ENCODE measurements at regions not wholly inside any gene's neighbourhood (a gene's known extent, or its start where the extent isn't known, plus 50 kb on each side); places are given as distances from the start of the nearest gene placed in this dataset.

DNA sequence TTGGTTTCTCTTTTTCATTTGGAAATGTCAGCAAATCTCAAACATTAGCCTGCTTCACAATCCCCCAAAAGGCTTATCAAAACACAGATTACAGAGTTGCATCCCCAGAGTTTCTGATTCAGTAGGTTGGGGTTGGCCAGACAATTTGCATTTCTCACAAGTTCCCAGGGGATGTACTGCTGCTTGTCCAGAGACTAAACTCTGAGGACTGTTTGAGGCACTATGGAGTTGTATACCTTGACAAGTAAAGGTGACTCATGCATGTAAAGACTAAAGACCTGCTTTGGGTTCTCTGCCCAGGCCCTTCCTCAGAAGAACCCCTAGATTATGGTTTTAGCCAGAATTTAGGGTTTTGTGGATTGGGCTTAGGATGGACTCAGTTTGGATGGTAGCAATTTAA, 151.1 kb upstream of the ARHGEF26 start:
- TF ChIP-seq FOSL2 (IDR thresholded peaks at IDR 0.05) (no peak), FOSL2 (CRISPR knock-in tag; IDR thresholded peaks at IDR 0.05) (no peak), JUN (IDR thresholded peaks at IDR 0.05) (no peak), RARB (CRISPR knock-in tag; IDR thresholded peaks at IDR 0.05) (no peak), HOXB5 (CRISPR knock-in tag; IDR thresholded peaks at IDR 0.05) (no peak), RCOR1 (IDR thresholded peaks at IDR 0.05; ENCODE audit: low read depth, low read length) (no peak), CEBPB (IDR thresholded peaks at IDR 0.05) (no peak), NPAS2 (CRISPR knock-in tag; IDR thresholded peaks at IDR 0.05; ENCODE audit: borderline replicate concordance) (no peak), HDAC2 (IDR thresholded peaks at IDR 0.05) (no peak), EHF (CRISPR knock-in tag; IDR thresholded peaks at IDR 0.05) (no peak), FOSB (CRISPR knock-in tag; IDR thresholded peaks at IDR 0.05) (no peak)
- TF ChIP-seq, protein P1, sequence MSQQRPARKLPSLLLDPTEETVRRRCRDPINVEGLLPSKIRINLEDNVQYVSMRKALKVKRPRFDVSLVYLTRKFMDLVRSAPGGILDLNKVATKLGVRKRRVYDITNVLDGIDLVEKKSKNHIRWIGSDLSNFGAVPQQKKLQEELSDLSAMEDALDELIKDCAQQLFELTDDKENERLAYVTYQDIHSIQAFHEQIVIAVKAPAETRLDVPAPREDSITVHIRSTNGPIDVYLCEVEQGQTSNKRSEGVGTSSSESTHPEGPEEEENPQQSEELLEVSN (IDR thresholded peaks at IDR 0.05; ENCODE audit: borderline replicate concordance, low read depth): no peak
- TF ChIP-seq, protein P2, sequence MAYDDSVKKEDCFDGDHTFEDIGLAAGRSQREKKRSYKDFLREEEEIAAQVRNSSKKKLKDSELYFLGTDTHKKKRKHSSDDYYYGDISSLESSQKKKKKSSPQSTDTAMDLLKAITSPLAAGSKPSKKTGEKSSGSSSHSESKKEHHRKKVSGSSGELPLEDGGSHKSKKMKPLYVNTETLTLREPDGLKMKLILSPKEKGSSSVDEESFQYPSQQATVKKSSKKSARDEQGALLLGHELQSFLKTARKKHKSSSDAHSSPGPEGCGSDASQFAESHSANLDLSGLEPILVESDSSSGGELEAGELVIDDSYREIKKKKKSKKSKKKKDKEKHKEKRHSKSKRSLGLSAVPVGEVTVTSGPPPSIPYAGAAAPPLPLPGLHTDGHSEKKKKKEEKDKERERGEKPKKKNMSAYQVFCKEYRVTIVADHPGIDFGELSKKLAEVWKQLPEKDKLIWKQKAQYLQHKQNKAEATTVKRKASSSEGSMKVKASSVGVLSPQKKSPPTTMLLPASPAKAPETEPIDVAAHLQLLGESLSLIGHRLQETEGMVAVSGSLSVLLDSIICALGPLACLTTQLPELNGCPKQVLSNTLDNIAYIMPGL (CRISPR knock-in tag; IDR thresholded peaks at IDR 0.05; ENCODE audit: borderline replicate concordance): no peak
- TF ChIP-seq, protein P3, sequence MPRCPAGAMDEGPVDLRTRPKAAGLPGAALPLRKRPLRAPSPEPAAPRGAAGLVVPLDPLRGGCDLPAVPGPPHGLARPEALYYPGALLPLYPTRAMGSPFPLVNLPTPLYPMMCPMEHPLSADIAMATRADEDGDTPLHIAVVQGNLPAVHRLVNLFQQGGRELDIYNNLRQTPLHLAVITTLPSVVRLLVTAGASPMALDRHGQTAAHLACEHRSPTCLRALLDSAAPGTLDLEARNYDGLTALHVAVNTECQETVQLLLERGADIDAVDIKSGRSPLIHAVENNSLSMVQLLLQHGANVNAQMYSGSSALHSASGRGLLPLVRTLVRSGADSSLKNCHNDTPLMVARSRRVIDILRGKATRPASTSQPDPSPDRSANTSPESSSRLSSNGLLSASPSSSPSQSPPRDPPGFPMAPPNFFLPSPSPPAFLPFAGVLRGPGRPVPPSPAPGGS (IDR thresholded peaks at IDR 0.05): no peak
- TF ChIP-seq, protein P4, sequence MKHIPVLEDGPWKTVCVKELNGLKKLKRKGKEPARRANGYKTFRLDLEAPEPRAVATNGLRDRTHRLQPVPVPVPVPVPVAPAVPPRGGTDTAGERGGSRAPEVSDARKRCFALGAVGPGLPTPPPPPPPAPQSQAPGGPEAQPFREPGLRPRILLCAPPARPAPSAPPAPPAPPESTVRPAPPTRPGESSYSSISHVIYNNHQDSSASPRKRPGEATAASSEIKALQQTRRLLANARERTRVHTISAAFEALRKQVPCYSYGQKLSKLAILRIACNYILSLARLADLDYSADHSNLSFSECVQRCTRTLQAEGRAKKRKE (CRISPR knock-in tag; IDR thresholded peaks at IDR 0.05; ENCODE audit: low read depth): no peak
- H3K27ac ChIP-seq: no peak overlapping the region
- no peaks in the 10 kb centered on the region for H3K9me3 ChIP-seq
- ATAC-seq: no peak
- no peak for FAIRE-seq
- no peaks in the 10 kb centered on the region for H3K4me1 ChIP-seq
- POLR2A ChIA-PET: no interaction called here
- DNase-seq (ENCODE audit: low read depth in 1 of 2, low spot score in 1 of 2): no peak
- H3K4me3 ChIP-seq: no peak overlapping the region
- no peak overlapping the region for H3K4me2 ChIP-seq
- CTCF ChIA-PET: interaction anchor here (0.7 to 1.3 kb wide), 4 partner anchors 8 to 187 kb away, joined by 3 read pairs; no protein-coding TSS in a partner anchor

DNA sequence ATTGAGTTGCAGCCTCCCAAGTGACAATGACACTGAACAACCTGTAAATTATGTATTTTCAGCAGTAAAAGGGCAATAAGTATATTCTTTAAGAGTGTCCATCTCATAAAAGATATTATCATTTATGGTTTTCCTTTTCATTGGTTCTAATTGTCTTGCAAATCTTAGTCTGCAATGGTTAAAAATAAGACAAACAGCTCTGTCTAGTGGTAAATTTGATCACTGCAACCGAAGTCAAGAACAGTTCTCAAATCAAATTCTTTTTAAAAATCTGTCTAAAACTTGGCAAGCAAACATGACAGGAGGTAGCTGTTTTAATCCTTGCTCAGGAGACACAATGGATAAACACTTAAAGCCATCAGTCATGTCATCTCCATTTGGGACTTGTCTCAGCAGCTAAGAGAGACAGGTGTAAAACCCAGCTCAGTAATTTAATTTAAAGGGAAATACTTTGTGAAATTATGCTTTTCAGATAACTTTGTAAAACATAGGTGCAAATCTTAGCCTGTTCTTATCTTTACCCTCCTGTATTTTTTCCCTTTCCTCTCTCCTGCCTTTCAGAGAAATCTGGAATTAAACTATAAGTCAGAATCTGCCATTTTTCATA, 150.3 kb upstream of the ARHGEF26 start:
- WGBS (ENCODE audit: missing lambda C conversion rate): 0% methylated on average over 1 of the region's 1 CpG
- DNase-seq (ENCODE audit: low read depth in 1 of 2, low spot score in 1 of 2) (peak; percentile 4 to 27), FAIRE-seq (no peak), ATAC-seq (peak in 1 of 2 experiments; percentile 53; a peak in 2 of 6 replicates)
- CTCF ChIA-PET: interaction anchor here (0.6 to 1.3 kb wide), 8 partner anchors 9 to 945 kb away, joined by 3 to 4 read pairs (median 3); no protein-coding TSS in a partner anchor
- Histone ChIP-seq H3K27ac (no peak overlapping the region), H3K4me2 (no peak overlapping the region), H3K4me3 (no peak overlapping the region), H3K9me3 (no peaks in the 10 kb centered on the region), H3K4me1 (no peaks in the 10 kb centered on the region)
- POLR2A ChIA-PET: no interaction called here
- TF ChIP-seq SMC3 (IDR thresholded peaks at IDR 0.05): peak; percentile 32; the same call in 1 of the 3 replicates
- no peak for TF ChIP-seq TFCP2L1 (CRISPR knock-in tag; IDR thresholded peaks at IDR 0.05)
- TF ChIP-seq, protein P5, sequence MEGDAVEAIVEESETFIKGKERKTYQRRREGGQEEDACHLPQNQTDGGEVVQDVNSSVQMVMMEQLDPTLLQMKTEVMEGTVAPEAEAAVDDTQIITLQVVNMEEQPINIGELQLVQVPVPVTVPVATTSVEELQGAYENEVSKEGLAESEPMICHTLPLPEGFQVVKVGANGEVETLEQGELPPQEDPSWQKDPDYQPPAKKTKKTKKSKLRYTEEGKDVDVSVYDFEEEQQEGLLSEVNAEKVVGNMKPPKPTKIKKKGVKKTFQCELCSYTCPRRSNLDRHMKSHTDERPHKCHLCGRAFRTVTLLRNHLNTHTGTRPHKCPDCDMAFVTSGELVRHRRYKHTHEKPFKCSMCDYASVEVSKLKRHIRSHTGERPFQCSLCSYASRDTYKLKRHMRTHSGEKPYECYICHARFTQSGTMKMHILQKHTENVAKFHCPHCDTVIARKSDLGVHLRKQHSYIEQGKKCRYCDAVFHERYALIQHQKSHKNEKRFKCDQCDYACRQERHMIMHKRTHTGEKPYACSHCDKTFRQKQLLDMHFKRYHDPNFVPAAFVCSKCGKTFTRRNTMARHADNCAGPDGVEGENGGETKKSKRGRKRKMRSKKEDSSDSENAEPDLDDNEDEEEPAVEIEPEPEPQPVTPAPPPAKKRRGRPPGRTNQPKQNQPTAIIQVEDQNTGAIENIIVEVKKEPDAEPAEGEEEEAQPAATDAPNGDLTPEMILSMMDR (IDR thresholded peaks at IDR 0.05): peak; percentile 43
- no peak for TF ChIP-seq RCOR1 (IDR thresholded peaks at IDR 0.05; ENCODE audit: low read depth, low read length)
- no peak for TF ChIP-seq NR3C1 (IDR thresholded peaks at IDR 0.05)
- no peak for TF ChIP-seq HEYL (CRISPR knock-in tag; IDR thresholded peaks at IDR 0.05)
- TF ChIP-seq FOSB (CRISPR knock-in tag; IDR thresholded peaks at IDR 0.05): no peak
- no peak for TF ChIP-seq FOSL2 (IDR thresholded peaks at IDR 0.05)
- no peak for TF ChIP-seq FOSL2 (CRISPR knock-in tag; IDR thresholded peaks at IDR 0.05)
- TF ChIP-seq RARB (CRISPR knock-in tag; IDR thresholded peaks at IDR 0.05): no peak
- TF ChIP-seq CBX8 (IDR thresholded peaks at IDR 0.05): no peak
- no peak for TF ChIP-seq FOXS1 (CRISPR knock-in tag; IDR thresholded peaks at IDR 0.05)
- TF ChIP-seq EP300 (IDR thresholded peaks at IDR 0.05): no peak
- TF ChIP-seq HOXA7 (CRISPR knock-in tag; IDR thresholded peaks at IDR 0.05): no peak
- peak; percentile 41 to 49 for TF ChIP-seq RAD21 (conservative IDR thresholded peaks at IDR 0.05 in 1 of 2, IDR thresholded peaks at IDR 0.05 in 1 of 2)
- TF ChIP-seq RFX5 (IDR thresholded peaks at IDR 0.05): no peak
- TF ChIP-seq GATA3 (IDR thresholded peaks at IDR 0.05; ENCODE audit: borderline replicate concordance): no peak
- TF ChIP-seq, protein P6, sequence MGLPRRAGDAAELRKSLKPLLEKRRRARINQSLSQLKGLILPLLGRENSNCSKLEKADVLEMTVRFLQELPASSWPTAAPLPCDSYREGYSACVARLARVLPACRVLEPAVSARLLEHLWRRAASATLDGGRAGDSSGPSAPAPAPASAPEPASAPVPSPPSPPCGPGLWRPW (IDR thresholded peaks at IDR 0.05): no peak

Measured in A549 (cell line).